ENCODE measurements at regions not wholly inside any gene's neighbourhood (a gene's known extent, or its start where the extent isn't known, plus 50 kb on each side); places are given as distances from the start of the nearest gene placed in this dataset.

DNA sequence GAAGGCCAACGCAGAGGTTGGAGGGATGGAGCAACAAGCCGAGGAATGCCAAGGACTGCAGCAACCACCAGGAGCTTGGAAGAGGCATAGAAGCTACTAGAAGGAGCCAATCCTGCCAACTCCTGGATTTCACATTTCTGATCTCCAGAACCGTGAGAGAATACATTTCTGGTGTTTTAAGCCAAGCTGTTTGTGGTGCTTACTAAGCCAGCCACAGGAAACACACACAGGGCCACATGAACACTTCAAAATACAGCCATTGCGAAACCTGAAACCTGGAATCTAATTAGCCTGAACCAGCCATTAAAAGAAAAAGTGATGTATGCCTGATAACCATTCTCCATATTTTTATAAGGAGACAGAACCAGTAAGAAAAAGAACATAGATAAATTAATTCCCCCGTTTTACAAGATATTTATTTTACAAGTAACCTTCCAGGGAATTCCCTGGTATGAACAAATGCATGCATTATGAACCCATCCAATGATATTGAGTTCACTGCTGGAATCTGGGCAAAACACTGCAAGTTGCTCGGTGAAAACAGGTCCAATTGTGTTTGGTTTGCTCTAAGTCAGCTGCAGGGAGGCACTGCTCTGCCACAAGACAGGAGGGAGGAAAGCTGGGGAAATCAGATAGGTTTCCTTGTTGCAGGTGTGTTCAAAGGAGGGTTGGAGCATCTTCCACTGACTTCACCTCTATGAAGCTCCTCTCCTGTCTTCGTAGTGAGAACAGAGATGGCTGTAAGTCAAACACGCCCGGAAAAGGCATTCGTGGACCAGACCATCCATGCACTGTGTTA is 70.2 kb downstream of the ETS2 start:
- Histone ChIP-seq H3K79me1 (ENCODE audit: insufficient read depth, low read depth, low read length, poor library complexity, severe bottlenecking) (no peaks in the 10 kb centered on the region), H3K4me1 (ENCODE audit: insufficient read depth, low read length) (no peaks in the 10 kb centered on the region), H4K5ac (ENCODE audit: insufficient read length, low read depth, low read length) (no peak overlapping the region), H2BK12ac (ENCODE audit: insufficient read length, low read depth, low read length) (no peak overlapping the region), H2BK15ac (ENCODE audit: low read depth, low read length) (no peak overlapping the region), H3T11ph (ENCODE audit: low read length) (no peak overlapping the region), H4K8ac (replicated peaks; ENCODE audit: insufficient read length, low read depth, low read length) (no peak overlapping the region), H3K9me3 (ENCODE audit: control insufficient read depth, low read depth, low read length) (no peaks in the 10 kb centered on the region), H2BK5ac (ENCODE audit: insufficient read length, low read length) (no peak overlapping the region), H3K4ac (ENCODE audit: low read depth, low read length) (no peak overlapping the region), H2AFZ (ENCODE audit: low read length) (no peak overlapping the region), H3K18ac (ENCODE audit: insufficient read length, low read depth, low read length) (no peak overlapping the region), H3K23ac (ENCODE audit: insufficient read length, low read depth, low read length) (no peak overlapping the region), H3K27me3 (ENCODE audit: insufficient read depth, low read length) (no peaks in the 10 kb centered on the region), H2BK20ac (ENCODE audit: low read depth, low read length, poor library complexity, severe bottlenecking) (no peak overlapping the region), H3K23me2 (ENCODE audit: insufficient read length, low read depth, low read length, poor library complexity, severe bottlenecking) (no peaks in the 10 kb centered on the region), H2BK120ac (ENCODE audit: low read depth, low read length, poor library complexity, severe bottlenecking) (no peak overlapping the region), H3K14ac (ENCODE audit: insufficient read depth, low read length) (no peak overlapping the region), H2AK5ac (ENCODE audit: insufficient read length, low read length) (no peak overlapping the region), H3K56ac (ENCODE audit: insufficient read length, low read depth, low read length) (no peak overlapping the region), H4K20me1 (ENCODE audit: control insufficient read depth, insufficient read depth, insufficient read length) (no peaks in the 10 kb centered on the region), H3K9ac (ENCODE audit: extremely low read depth, insufficient read length, low read length) (no peak overlapping the region), H4K91ac (ENCODE audit: insufficient read length, low read depth, low read length) (no peak overlapping the region), H3K27ac (ENCODE audit: insufficient read length, low read depth, low read length) (no peak overlapping the region), H3K79me2 (ENCODE audit: insufficient read depth, low read length) (no peaks in the 10 kb centered on the region), H3K4me2 (ENCODE audit: insufficient read depth, insufficient read length, low read length) (no peak overlapping the region)
- no CpG with 5 or more reads among the region's 10 CpGs for WGBS (ENCODE audit: extremely low coverage, insufficient read length, low lambda C conversion rate)
- H3K36me3 Mint-ChIP-seq (ENCODE audit: insufficient read depth in 1 of 3, low read depth in 3 of 3), result peaks cover 0 to 2% (median 0%) of the 10 kb centered on the region in 3 experiments; a peak in 2 of 7 replicates
- H3K9me3 Mint-ChIP-seq, result peaks cover 6 to 13% of the 10 kb centered on the region in 2 experiments; a peak in 4 of 5 replicates
- H3K27ac Mint-ChIP-seq, result no peak overlapping the region
- TF ChIP-seq CTCF (conservative IDR thresholded peaks at IDR 0.05), result no peak
- no peak for DNase-seq
- H3K27me3 Mint-ChIP-seq (ENCODE audit: low read depth), result peaks cover 3% of the 10 kb centered on the region
- no peak overlapping the region for H3K4me3 Mint-ChIP-seq
- H3K4me1 Mint-ChIP-seq, result no peaks in the 10 kb centered on the region
